Smooth muscle cell (in vitro differentiated cells): ENCODE measurements at regions not wholly inside any gene's neighbourhood (a gene's known extent, or its start where the extent isn't known, plus 50 kb on each side); places are given as distances from the start of the nearest gene placed in this dataset.

ENCODE experiments used
- DNase-seq: peaks from one replicate; lab custom pipeline; 2025; ENCODE audit not compliant: unreplicated experiment; lab: John Stamatoyannopoulos, UW
- H2AFZ ChIP-seq: fragments of 200-600 bp; sonication (generic); 2 replicates; pipeline ENCODE4 v1.6.0; 2016; ENCODE audit warnings: antibody characterized with exemption, low read depth, mild to moderate bottlenecking
- H3F3A ChIP-seq: fragments of 200-600 bp; sonication (generic); 2 replicates; pipeline ENCODE4 v1.6.0; 2017; ENCODE audit warnings: antibody characterized with exemption, low read depth
- H3K27ac ChIP-seq: fragments of 200-600 bp; sonication (generic); 2 replicates; pipeline ENCODE4 v1.5.1; 2016; ENCODE audit warnings: low read depth, mild to moderate bottlenecking
- H3K27me3 ChIP-seq: fragments of 200-600 bp; sonication (generic); 2 replicates; pipeline ENCODE4 v1.6.1; 2016; ENCODE audit warnings: low read depth, mild to moderate bottlenecking
- H3K36me3 ChIP-seq: fragments of 200-600 bp; sonication (generic); 2 replicates; pipeline ENCODE4 v1.5.1; 2016; ENCODE audit warnings: low read depth
- H3K4me1 ChIP-seq: fragments of 200-600 bp; sonication (generic); 2 replicates; pipeline ENCODE4 v1.5.1; 2016; ENCODE audit warnings: low read depth
- H3K4me2 ChIP-seq: fragments of 200-600 bp; sonication (generic); 2 replicates; pipeline ENCODE4 v1.6.0; 2016; ENCODE audit warnings: mild to moderate bottlenecking
- H3K4me3 ChIP-seq: fragments of 200-600 bp; sonication (generic); 2 replicates; pipeline ENCODE4 v1.5.1; 2016; ENCODE audit warnings: mild to moderate bottlenecking
- H3K79me2 ChIP-seq: fragments of 200-600 bp; sonication (generic); 2 replicates; pipeline ENCODE4 v1.6.0; 2016; ENCODE audit warnings: low read depth, mild to moderate bottlenecking
- H3K9ac ChIP-seq: fragments of 200-600 bp; sonication (generic); 2 replicates; pipeline ENCODE4 v1.6.0; 2016; ENCODE audit warnings: low read depth
- H3K9me3 ChIP-seq: fragments of 200-600 bp; sonication (generic); replicated peaks from 2 replicates; pipeline ENCODE4 v1.5.1; 2016; ENCODE audit warnings: low read depth
- H4K20me1 ChIP-seq: fragments of 200-600 bp; sonication (generic); 2 replicates; pipeline ENCODE4 v1.6.0; 2016; ENCODE audit warnings: low read depth
- WGBS: methylation state at CpG from one replicate; pipeline ENCODE4 v1.1.7; 2016; ENCODE audit warnings: low lambda C conversion rate; 5-methylcytosine and 5-hydroxymethylcytosine counted together
- TF ChIP-seq, protein P1 (sequence below): fragments of 200-600 bp; sonication (generic); IDR thresholded peaks from 2 replicates; pipeline ENCODE4 v1.5.1; 2017; ENCODE audit warnings: borderline replicate concordance, mild to moderate bottlenecking, antibody characterized with exemption; ENCODE audit not compliant: insufficient read depth, poor library complexity, severe bottlenecking

- no peak overlapping the region for H2AFZ ChIP-seq
- no peaks in the 10 kb centered on the region for H3K36me3 ChIP-seq
- no peaks in the 10 kb centered on the region for H3K9me3 ChIP-seq
- H3K9ac ChIP-seq: no peak overlapping the region
- 88% methylated on average over 1 of the region's 2 CpGs for WGBS
- H3K79me2 ChIP-seq: no peaks in the 10 kb centered on the region
- no peak overlapping the region for H3K4me3 ChIP-seq
- H3K4me1 ChIP-seq: peaks cover 14% of the 10 kb centered on the region
- H4K20me1 ChIP-seq: no peaks in the 10 kb centered on the region
- no peak overlapping the region for H3K27ac ChIP-seq
- no peaks in the 10 kb centered on the region for H3F3A ChIP-seq
- DNase-seq: no peak
- H3K4me2 ChIP-seq: no peak overlapping the region
- TF ChIP-seq, protein P1, sequence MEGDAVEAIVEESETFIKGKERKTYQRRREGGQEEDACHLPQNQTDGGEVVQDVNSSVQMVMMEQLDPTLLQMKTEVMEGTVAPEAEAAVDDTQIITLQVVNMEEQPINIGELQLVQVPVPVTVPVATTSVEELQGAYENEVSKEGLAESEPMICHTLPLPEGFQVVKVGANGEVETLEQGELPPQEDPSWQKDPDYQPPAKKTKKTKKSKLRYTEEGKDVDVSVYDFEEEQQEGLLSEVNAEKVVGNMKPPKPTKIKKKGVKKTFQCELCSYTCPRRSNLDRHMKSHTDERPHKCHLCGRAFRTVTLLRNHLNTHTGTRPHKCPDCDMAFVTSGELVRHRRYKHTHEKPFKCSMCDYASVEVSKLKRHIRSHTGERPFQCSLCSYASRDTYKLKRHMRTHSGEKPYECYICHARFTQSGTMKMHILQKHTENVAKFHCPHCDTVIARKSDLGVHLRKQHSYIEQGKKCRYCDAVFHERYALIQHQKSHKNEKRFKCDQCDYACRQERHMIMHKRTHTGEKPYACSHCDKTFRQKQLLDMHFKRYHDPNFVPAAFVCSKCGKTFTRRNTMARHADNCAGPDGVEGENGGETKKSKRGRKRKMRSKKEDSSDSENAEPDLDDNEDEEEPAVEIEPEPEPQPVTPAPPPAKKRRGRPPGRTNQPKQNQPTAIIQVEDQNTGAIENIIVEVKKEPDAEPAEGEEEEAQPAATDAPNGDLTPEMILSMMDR: no peak
- no peaks in the 10 kb centered on the region for H3K27me3 ChIP-seq
These were observed 79.0 kb upstream of the CTDP1 start for GRCh38 chr18:79600596-79600995.

DNA sequence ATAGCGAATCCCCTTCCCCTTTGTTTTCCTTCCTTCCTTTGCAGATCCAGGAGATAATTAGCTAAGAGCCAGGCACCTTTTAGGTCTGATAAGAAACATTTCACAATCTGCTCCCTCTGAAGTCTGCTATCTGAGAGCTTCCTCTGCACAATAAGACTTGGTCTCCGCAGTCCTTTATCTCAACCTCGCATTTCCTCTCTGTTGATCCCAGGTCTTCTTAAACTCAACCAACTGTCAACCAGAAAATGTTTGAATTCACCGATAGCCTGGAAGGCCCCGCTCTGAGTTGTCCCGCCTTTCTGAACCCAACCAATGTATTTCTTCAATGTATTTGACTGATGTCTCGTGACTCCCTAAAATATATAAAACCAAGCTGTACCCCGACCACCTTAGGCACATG is 78.4 kb upstream of the CTDP1 start:
- Histone ChIP-seq H3K4me2 (no peak overlapping the region), H3K79me2 (no peaks in the 10 kb centered on the region), H3K9me3 (no peaks in the 10 kb centered on the region), H3K36me3 (no peaks in the 10 kb centered on the region), H3F3A (no peaks in the 10 kb centered on the region), H3K4me1 (peaks cover 14% of the 10 kb centered on the region), H4K20me1 (no peaks in the 10 kb centered on the region), H3K27me3 (no peaks in the 10 kb centered on the region), H3K27ac (no peak overlapping the region), H3K9ac (no peak overlapping the region), H3K4me3 (no peak overlapping the region), H2AFZ (no peak overlapping the region)
- TF ChIP-seq, protein P1: no peak
- WGBS: 37% methylated on average over 8 of the region's 8 CpGs
- no peak for DNase-seq

GRCh38 chr18:79603321-79604204 is 76.0 kb upstream of the CTDP1 start:
- Histone ChIP-seq H3K79me2 (no peaks in the 10 kb centered on the region), H3K27ac (no peak overlapping the region), H3K4me3 (no peak overlapping the region), H3K9ac (no peak overlapping the region), H3K36me3 (no peaks in the 10 kb centered on the region), H3K4me2 (no peak overlapping the region), H4K20me1 (no peaks in the 10 kb centered on the region), H3K4me1 (peaks cover 14% of the 10 kb centered on the region), H3F3A (no peaks in the 10 kb centered on the region), H2AFZ (no peak overlapping the region), H3K9me3 (no peaks in the 10 kb centered on the region), H3K27me3 (no peaks in the 10 kb centered on the region)
- TF ChIP-seq, protein P1: no peak
- DNase-seq: no peak
- WGBS: 95% methylated on average over 34 of the region's 37 CpGs
